ENCODE measurements at regions not wholly inside any gene's neighbourhood (a gene's known extent, or its start where the extent isn't known, plus 50 kb on each side); places are given as distances from the start of the nearest gene placed in this dataset.
A peak's percentile ranks its signal among the peaks of the same experiment; 100 is the strongest.
"Not testable (repeated sequence)": the region's sequence is repeated elsewhere in the genome, so short reads cannot be mapped to it uniquely, and the experiment has no call there.

- WGBS, 2 donors, result 5 to 7% methylated on average over 32 of the region's 32 CpGs
- TF ChIP-seq CTCF (IDR thresholded peaks at IDR 0.05), result peak; percentile 73 to 94 (median 79)
- Histone ChIP-seq H3K4me1 (peaks cover 0 to 12% (median 2%) of the 10 kb centered on the region in 4 donors), H3K27me3 (peaks cover 0 to 59% of the 10 kb centered on the region in 2 donors), H3K4me3 (peak overlapping the region in 3 of 4 donors; percentile 29 to 42 (median 37))
- not testable (repeated sequence) for H3K36me3 ChIP-seq, H3K9me3 ChIP-seq, H3K27ac ChIP-seq
- peak; percentile 28 to 29 for DNase-seq (ENCODE audit: low spot score in 2 of 2)
Measured at GRCh38 chr17:30697619-30698460, 126.7 kb downstream of the CRLF3 start.

DNA sequence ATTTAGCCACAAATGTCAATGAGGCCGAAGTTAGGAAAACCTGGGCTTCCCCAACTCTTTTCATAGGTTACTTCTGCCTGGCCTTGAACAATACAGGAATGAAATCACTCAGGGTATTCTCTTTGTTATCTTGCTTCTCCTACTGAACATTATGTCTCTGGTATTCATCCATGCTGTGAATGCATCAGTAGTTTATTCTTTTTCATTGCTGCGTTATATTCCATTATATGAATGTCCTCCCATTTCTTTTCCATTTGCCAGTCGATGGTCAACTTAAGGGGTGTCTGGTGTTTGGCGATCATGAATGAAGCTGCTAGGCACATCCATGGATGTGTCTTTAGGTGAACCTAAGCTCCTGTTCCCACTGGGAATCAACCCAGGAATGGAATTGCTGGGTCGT lies 128.3 kb downstream of the CRLF3 start:
- H3K27me3 ChIP-seq, result peaks cover 0 to 48% of the 10 kb centered on the region in 2 donors
- H3K4me3 ChIP-seq, result no peak overlapping the region
- H3K36me3 ChIP-seq, result no peaks in the 10 kb centered on the region
- TF ChIP-seq CTCF (IDR thresholded peaks at IDR 0.05), result no peak
- TF ChIP-seq POLR2A (IDR thresholded peaks at IDR 0.05), result no peak
- no peak for TF ChIP-seq EP300 (IDR thresholded peaks at IDR 0.05)
- no peak for DNase-seq (ENCODE audit: low spot score in 2 of 2)
- H3K27ac ChIP-seq, result no peak overlapping the region
- 94 to 97% methylated on average over 5 of the region's 5 CpGs for WGBS, 2 donors
- H3K4me1 ChIP-seq, result peaks cover 0 to 12% (median 2%) of the 10 kb centered on the region in 4 donors
- H3K9me3 ChIP-seq, result no peaks in the 10 kb centered on the region

GRCh38 chr17:30695265-30695811 lies 129.2 kb downstream of the CRLF3 start:
- H3K4me3 ChIP-seq; H3K27ac ChIP-seq; DNase-seq (ENCODE audit: low spot score in 2 of 2); H3K9me3 ChIP-seq; H3K36me3 ChIP-seq: not testable (repeated sequence)
- 36 to 41% methylated on average over 1 of the region's 1 CpG for WGBS, 2 donors
- Histone ChIP-seq H3K4me1 (peaks cover 0 to 12% (median 2%) of the 10 kb centered on the region in 4 donors), H3K27me3 (peaks cover 0 to 44% of the 10 kb centered on the region in 2 donors)

DNA sequence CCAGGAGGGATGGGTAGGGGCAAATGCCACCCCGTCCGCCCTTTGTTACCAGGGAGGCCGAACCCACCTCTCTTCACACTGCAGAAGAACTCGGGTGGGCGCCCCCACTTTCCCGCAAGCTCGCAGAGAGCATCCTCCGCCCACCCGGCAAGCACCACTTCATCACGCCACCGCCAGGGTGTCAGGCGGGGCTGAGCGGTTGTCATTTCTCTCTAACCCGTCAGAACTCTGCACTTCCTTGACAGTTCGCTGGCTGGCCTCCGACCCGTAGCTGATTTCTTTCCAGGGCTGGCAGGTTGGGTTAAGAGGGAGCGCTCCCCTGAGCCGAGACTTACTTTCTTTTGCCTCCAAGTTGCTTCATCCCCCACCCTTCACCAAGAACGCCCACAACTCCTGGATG lies 130.7 kb downstream of the CRLF3 start:
- DNase-seq (ENCODE audit: low spot score in 2 of 2); H3K36me3 ChIP-seq; H3K4me3 ChIP-seq; H3K9me3 ChIP-seq; H3K27ac ChIP-seq: not testable (repeated sequence)
- peak in 3 of 5 experiments; percentile 21 to 35 (median 32) for TF ChIP-seq CTCF (IDR thresholded peaks at IDR 0.05)
- H3K27me3 ChIP-seq, result peaks cover 0 to 32% of the 10 kb centered on the region in 2 donors
- peaks cover 0 to 12% (median 2%) of the 10 kb centered on the region in 4 donors for H3K4me1 ChIP-seq
- WGBS, 2 donors, result 8 to 10% methylated on average over 19 of the region's 20 CpGs

DNA sequence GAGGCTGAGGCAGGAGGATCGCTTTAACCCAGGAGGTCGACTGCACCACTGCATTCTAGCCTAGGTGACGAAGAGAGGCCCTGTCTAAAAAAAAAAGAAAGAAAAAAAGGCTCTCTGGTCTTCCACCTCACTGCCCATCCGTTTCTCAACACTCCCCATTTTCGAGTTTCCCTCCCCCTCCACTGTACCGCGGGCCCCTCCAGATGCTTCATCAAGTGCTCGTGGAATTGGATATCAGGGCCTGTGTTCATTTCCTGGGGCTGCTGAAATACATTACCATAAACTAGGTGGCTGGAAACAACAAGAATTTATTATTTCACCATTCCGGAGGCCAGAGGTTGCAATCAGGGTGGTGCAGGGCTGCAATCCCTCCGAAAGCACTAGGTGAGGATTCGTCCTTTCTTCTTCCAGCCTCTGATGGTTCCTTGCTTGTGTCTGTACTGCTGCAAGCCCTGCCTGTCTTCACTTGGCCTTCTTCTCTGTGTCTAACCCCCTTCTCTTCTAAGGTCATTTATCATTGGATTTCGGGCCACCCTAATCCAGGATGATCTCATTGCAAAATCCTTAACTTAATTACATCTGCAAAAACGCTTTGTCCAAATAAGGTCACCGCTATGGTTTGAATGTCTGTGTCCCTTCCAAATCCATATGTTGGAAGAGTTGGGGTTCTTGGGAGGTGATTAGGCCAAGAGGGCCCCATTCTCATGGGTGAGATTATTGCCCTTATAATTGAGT lies 135.1 kb downstream of the CRLF3 start:
- not testable (repeated sequence) for H3K9me3 ChIP-seq; H3K36me3 ChIP-seq; DNase-seq (ENCODE audit: low spot score in 2 of 2); H3K27ac ChIP-seq; H3K4me3 ChIP-seq
- peaks cover 0 to 19% of the 10 kb centered on the region in 2 donors for H3K27me3 ChIP-seq
- H3K4me1 ChIP-seq, result peaks cover 0 to 12% (median 0%) of the 10 kb centered on the region in 4 donors
- 81 to 85% methylated on average over 14 of the region's 14 CpGs for WGBS, 2 donors

GRCh38 chr17:30686538-30687479 lies 137.7 kb downstream of the CRLF3 start:
- not testable (repeated sequence) for H3K4me1 ChIP-seq; H3K27me3 ChIP-seq; H3K27ac ChIP-seq; H3K4me3 ChIP-seq; H3K9me3 ChIP-seq; H3K36me3 ChIP-seq; DNase-seq (ENCODE audit: low spot score in 2 of 2)
- 28 to 29% methylated on average over 28 of the region's 28 CpGs for WGBS, 2 donors

GRCh38 chr17:30682280-30682679 lies 142.2 kb downstream of the CRLF3 start:
- not testable (repeated sequence) for H3K9me3 ChIP-seq; H3K36me3 ChIP-seq; H3K4me3 ChIP-seq; DNase-seq (ENCODE audit: low spot score in 2 of 2); H3K27me3 ChIP-seq; H3K27ac ChIP-seq; H3K4me1 ChIP-seq
- 95 to 96% methylated on average over 4 of the region's 4 CpGs for WGBS, 2 donors

- H3K4me3 ChIP-seq; H3K4me1 ChIP-seq; H3K27ac ChIP-seq; H3K36me3 ChIP-seq; DNase-seq (ENCODE audit: low spot score in 2 of 2); H3K27me3 ChIP-seq: not testable (repeated sequence)
- H3K9me3 ChIP-seq, result peaks cover 0 to 18% (median 0%) of the 10 kb centered on the region in 4 donors
- 47 to 69% methylated on average over 4 to 5 of the region's 5 CpGs for WGBS, 2 donors
Measured at GRCh38 chr17:30680681-30681080, 143.8 kb downstream of the CRLF3 start.

Data from tibial nerve (tissue), 4 donors.